LNCaP clone FGC (cell line): ENCODE measurements at regions not wholly inside any gene's neighbourhood (a gene's known extent, or its start where the extent isn't known, plus 50 kb on each side); places are given as distances from the start of the nearest gene placed in this dataset.

Experiments
- DNase-seq: peaks from one replicate; pipeline ENCODE4 v3.0.0-alpha.2; 2011; ENCODE audit warnings: low read depth
- H3K4me3 ChIP-seq: 2 replicates; pipeline ENCODE4 v1.5.1; 2011; ENCODE audit warnings: mild to moderate bottlenecking, low read depth, low read length, control low read depth
- TF ChIP-seq, protein P1 (sequence below): IDR thresholded peaks from 2 replicates; pipeline ENCODE4 v1.5.1; 2012; ENCODE audit warnings: mild to moderate bottlenecking; ENCODE audit not compliant: control insufficient read depth, insufficient read depth; ENCODE audit errors: extremely low read depth

DNA sequence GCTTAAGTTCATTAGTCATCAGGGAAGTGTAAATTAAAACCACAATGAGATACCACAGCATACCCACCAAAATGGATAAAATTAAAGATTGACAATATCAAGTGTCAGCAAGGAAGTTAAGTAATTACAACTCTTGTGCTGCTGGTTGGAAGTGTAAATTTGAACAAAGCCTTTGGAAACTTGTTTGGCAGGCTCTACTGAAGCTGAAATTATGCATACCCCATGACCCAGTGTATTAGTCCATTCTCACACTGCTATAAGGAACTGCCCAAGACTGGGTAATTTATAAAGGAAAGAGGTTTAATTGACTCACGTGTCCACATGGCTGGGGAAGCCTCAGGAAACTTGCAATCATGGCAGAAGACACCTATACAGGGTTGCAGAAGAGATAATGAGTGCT is 196.1 kb downstream of the PDCD6IP start:
- TF ChIP-seq, protein P1, sequence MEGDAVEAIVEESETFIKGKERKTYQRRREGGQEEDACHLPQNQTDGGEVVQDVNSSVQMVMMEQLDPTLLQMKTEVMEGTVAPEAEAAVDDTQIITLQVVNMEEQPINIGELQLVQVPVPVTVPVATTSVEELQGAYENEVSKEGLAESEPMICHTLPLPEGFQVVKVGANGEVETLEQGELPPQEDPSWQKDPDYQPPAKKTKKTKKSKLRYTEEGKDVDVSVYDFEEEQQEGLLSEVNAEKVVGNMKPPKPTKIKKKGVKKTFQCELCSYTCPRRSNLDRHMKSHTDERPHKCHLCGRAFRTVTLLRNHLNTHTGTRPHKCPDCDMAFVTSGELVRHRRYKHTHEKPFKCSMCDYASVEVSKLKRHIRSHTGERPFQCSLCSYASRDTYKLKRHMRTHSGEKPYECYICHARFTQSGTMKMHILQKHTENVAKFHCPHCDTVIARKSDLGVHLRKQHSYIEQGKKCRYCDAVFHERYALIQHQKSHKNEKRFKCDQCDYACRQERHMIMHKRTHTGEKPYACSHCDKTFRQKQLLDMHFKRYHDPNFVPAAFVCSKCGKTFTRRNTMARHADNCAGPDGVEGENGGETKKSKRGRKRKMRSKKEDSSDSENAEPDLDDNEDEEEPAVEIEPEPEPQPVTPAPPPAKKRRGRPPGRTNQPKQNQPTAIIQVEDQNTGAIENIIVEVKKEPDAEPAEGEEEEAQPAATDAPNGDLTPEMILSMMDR, result no peak
- H3K4me3 ChIP-seq, result no peak overlapping the region
- DNase-seq, result no peak

DNA sequence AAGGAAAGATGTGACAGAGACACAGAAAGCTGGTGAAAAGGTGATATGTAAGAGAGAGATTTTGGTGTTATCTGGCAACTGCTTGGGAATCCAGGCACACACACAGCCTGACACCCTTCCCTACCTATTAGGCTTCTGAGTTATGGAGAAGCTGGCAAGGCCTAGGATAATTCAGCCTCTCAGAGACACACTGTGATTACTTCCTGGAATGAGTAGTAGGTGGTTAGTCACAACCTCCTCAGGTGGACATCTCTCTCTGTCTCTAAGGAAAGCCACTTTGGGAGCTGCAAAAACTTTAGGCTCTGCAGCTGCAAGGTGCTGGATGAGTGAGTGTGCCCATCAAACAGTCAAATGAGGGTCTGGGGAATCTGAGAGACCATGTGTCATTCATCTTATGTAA is 201.9 kb downstream of the PDCD6IP start:
- no peak for DNase-seq
- no peak overlapping the region for H3K4me3 ChIP-seq
- TF ChIP-seq, protein P1, result no peak

DNA sequence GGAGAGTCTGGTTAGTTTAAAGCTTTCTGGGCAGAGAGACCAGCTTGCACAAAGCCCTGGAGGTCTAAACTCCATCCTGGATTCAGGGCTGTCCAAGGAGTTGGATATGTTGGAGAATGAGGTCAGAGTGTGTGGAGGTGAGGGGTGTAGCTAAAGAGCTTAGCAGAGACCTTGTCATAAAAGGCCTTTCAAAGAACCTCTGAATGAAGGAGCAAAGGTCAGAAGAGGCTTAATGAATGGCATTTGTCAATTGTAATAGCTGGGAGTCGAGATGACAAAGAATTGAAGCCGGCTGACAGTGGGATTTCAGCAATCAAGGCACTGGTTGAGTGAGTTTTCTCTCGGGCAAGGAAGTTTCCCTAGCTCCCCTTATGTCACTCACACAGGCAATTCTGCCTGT is 202.6 kb downstream of the PDCD6IP start:
- DNase-seq, result no peak
- TF ChIP-seq, protein P1, result no peak
- H3K4me3 ChIP-seq, result no peak overlapping the region

DNA sequence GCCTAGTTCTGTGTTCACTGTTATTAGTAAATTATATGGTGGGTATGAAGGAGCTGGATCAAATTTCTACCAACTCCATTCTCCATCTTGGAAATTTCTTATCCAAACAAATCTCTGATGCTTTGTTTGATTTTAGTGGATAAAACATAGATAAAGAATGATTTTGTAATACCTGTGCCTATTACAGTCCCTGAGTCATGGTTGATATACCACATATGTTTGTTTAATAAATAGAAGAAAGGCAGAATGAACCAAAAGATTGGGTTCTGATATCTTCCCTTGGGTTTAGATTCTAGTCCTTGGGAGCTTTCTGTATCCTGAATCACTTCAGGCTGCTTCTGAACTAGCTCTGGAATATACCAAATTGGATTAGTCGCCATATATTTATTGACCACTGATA is 203.6 kb downstream of the PDCD6IP start:
- TF ChIP-seq, protein P1, result no peak

DNA sequence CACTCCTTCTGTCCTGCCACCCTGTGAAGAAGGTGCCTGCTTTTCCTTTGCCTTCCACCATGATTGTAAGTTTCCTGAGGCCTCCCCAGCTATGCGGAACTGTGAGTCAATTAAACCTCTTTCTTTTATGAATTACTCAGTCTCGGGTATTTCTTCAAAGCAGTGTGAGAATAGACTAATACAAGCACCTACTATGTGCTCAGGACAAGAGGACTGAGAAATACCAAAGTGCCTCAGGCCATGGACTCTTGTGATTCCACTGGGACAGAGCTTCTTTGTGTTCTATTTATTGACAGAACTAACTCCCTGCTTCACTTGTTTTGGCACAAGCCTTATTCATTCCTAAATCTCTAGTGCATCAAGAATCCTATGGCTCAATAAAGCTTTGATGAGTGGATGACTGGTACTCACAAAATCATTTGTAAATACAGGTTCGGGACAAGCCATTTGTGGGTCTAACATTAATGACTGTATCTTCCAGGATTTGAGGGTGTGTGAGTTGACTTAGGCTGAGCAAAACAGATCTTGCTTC is 204.2 kb downstream of the PDCD6IP start:
- no peak overlapping the region for H3K4me3 ChIP-seq
- TF ChIP-seq, protein P1, result no peak
- no peak for DNase-seq

More for the DNA sequence above, 203.6 kb downstream of the PDCD6IP start:
- no peak overlapping the region for H3K4me3 ChIP-seq
- DNase-seq, result no peak

DNA sequence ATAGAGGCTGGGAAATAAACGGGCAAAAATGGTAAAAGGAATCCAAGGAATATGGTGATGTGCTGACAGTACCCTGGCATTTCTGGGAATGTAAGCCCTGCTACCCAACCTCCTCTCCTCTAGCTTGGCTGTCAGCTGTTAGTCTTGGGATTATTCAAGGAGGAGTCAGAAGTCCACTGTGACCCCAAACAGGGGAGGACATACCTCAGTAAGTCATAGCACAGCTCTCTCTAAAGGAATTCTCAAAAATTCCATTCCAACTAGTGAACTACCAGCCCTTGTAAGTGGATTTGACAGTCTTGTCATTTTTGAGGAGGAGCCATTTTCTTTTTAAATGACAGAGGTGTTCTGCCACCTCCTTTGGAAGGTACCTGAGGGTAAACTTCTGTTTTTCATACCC is 207.5 kb downstream of the PDCD6IP start:
- TF ChIP-seq, protein P1, result no peak
- no peak for DNase-seq

DNA sequence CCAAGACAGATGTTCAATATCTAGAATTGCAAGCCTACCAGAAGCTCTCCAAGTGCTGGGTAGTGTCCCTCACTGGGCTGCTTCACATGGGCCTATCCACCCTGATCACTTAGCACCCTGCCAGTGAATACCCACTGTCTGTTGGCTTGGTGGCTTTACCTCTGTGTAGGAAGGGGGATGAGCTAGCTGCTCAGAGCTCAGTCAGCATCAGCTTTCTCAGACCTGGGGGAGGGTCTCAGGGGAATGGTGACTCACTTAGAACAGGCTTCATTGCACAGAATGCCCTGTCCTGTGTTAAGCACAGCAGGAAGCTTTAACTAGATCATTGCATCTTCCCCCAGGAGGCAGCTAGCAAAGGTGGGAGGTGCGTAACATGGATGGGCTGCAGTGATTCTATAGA is 209.8 kb downstream of the PDCD6IP start:
- DNase-seq, result no peak
- TF ChIP-seq, protein P1, result no peak
- no peak overlapping the region for H3K4me3 ChIP-seq

More for the DNA sequence above, 207.5 kb downstream of the PDCD6IP start:
- H3K4me3 ChIP-seq, result no peak overlapping the region
